ENCODE measurements at regions not wholly inside any gene's neighbourhood (a gene's known extent, or its start where the extent isn't known, plus 50 kb on each side); places are given as distances from the start of the nearest gene placed in this dataset.

DNA sequence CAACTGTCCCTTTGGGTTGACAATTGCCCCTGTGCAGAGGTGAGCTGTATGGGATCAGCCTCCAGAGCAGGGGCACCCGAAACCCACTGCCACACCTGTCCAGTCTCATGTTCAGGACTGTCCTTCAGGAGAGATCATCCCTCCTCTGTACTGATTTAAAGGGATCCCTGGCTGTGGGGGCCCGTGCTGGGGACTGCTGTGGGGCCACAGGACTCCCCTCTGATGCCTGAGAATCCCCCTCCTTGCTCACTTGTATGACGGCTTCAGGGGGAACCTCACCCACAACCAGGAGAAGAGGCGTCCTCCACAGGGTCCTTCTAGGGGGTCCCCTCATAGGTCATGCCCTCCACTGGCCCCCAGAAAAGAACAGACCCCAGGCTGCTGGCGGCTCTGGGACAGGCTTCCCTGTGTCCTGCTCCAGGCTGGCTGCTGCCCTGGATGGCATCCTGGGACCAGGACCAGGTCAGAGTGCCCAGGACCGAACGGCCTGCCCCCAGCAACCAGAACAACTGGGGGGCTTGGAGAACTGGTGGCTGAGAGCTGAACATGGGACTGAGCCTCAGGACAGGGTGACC is 77.5 kb upstream of the ACTRT2 start:
- intact Hi-C loops (cut with DNase I; ENCODE audit: low total_unique reads) = no loop called here

GRCh38 chr1:2944705-2945104 is 76.6 kb upstream of the ACTRT2 start:
- Histone ChIP-seq H3K27me3 (peaks cover 0 to 70% of the 10 kb centered on the region in 2 donors), H3K27ac (no peak overlapping the region), H3K4me3 (no peak overlapping the region), H3K9me3 (peaks cover 14 to 24% of the 10 kb centered on the region in 2 donors), H3K36me3 (no peaks in the 10 kb centered on the region), H3K4me1 (no peaks in the 10 kb centered on the region)
- no peak for DNase-seq (ENCODE audit: low spot score in 2 of 2)
- TF ChIP-seq POLR2A (IDR thresholded peaks at IDR 0.05) = no peak
- no peak for TF ChIP-seq CTCF (IDR thresholded peaks at IDR 0.05)
- no peak for TF ChIP-seq POLR2AphosphoS5 (IDR thresholded peaks at IDR 0.05)
- intact Hi-C loops (cut with DNase I; ENCODE audit: low total_unique reads) = no loop called here

More for the DNA sequence above, 77.5 kb upstream of the ACTRT2 start:
- TF ChIP-seq POLR2AphosphoS5 (IDR thresholded peaks at IDR 0.05) (no peak), POLR2A (IDR thresholded peaks at IDR 0.05) (no peak), CTCF (IDR thresholded peaks at IDR 0.05) (no peak)
- peaks cover 0 to 64% of the 10 kb centered on the region in 2 donors for H3K27me3 ChIP-seq
- H3K27ac ChIP-seq = no peak overlapping the region
- no peak overlapping the region for H3K4me3 ChIP-seq
- H3K9me3 ChIP-seq = peaks cover 15 to 25% of the 10 kb centered on the region in 2 donors
- DNase-seq (ENCODE audit: low spot score in 2 of 2) = no peak
- no peaks in the 10 kb centered on the region for H3K36me3 ChIP-seq
- no peaks in the 10 kb centered on the region for H3K4me1 ChIP-seq

DNA sequence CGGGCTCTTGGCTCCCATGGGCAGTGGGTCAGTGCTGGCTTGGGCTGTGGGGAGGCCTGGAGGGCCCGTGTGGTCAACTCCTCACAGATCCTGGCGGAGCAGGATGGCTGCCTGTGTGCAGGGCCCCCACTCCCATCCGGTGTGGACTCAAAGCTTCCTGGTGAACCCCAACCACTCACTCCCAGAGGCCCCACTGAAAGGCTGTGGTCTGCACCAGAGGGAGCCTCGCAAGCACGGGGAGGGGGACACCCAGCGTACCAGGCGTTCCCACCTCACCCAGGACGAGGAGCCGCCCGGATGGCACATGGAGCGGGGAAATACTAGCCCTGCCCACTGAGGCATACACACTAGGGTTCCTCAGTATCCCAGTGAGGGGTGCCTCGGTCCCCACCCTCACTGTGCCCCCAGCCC is 75.4 kb upstream of the ACTRT2 start:
- Histone ChIP-seq H3K36me3 (no peaks in the 10 kb centered on the region), H3K27me3 (peaks cover 0 to 80% of the 10 kb centered on the region in 2 donors), H3K9me3 (peaks cover 6 to 13% of the 10 kb centered on the region in 2 donors), H3K4me1 (no peaks in the 10 kb centered on the region), H3K4me3 (no peak overlapping the region), H3K27ac (no peak overlapping the region)
- no peak for TF ChIP-seq POLR2A (IDR thresholded peaks at IDR 0.05)
- no peak for TF ChIP-seq POLR2AphosphoS5 (IDR thresholded peaks at IDR 0.05)
- TF ChIP-seq CTCF (IDR thresholded peaks at IDR 0.05) = no peak
- DNase-seq (ENCODE audit: low spot score in 2 of 2) = no peak
- intact Hi-C loops (cut with DNase I; ENCODE audit: low total_unique reads) = no loop called here

DNA sequence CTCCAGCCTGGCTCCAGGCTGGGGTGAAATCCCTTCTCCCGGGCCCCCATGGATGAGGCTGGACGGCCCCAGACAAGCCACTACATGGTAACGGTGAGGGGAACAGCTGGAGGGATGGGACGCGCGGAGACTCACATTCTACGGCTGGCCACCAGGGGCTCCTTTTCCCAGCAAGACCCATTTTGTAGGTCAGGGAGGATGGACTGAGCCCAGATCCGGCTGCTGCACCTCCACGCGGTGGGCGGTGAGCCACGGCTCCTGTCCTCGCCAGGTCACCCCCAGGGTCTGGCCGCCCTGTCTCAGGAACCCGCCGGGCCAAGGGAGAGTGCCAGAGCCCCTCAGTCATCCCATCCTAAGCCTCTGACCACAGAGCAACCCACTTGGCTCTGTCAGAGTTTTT is 75.0 kb upstream of the ACTRT2 start:
- peaks cover 0 to 82% of the 10 kb centered on the region in 2 donors for H3K27me3 ChIP-seq
- no peak overlapping the region for H3K4me3 ChIP-seq
- TF ChIP-seq POLR2A (IDR thresholded peaks at IDR 0.05) = no peak
- no peak for TF ChIP-seq CTCF (IDR thresholded peaks at IDR 0.05)
- TF ChIP-seq POLR2AphosphoS5 (IDR thresholded peaks at IDR 0.05) = no peak
- H3K9me3 ChIP-seq = peaks cover 3 to 9% of the 10 kb centered on the region in 2 donors
- no peak overlapping the region for H3K27ac ChIP-seq
- DNase-seq (ENCODE audit: low spot score in 2 of 2) = no peak
- no peaks in the 10 kb centered on the region for H3K4me1 ChIP-seq
- intact Hi-C loops (cut with DNase I; ENCODE audit: low total_unique reads) = no loop called here
- H3K36me3 ChIP-seq = no peaks in the 10 kb centered on the region

DNA sequence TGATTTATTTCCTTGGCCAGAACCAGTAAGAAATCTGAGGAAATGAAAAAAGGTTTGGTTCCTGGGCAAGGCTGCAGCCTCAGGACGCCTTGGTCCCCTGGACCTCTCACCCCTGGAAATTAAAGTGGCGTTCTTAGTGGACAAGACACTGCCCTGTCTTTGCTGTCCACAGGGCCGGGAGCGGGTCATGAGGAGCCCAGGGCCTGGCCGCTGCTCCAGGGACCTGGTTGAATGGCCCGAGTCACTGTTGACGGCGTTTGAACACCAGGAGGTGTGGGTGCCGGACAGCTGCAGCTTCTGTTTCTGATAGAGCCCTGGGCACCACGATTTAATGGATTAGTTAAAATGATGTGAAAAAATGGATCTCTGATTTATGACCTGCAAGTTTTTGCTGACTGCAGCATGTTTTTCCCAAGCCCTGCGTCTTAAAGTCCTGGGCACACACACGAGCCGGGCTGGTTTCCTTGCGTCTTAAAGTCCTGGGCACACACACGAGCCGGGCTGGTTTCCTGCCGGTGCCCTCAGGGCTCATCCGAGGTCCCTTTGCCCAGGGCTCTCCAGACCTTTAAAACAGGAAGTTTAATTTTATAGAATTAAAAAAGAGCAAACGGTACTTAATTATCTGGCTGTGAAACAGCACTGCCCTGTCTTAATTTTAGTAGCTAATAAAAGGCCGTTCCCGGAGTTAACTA is 74.1 kb upstream of the ACTRT2 start:
- peaks cover 0 to 88% of the 10 kb centered on the region in 2 donors for H3K27me3 ChIP-seq
- no peaks in the 10 kb centered on the region for H3K36me3 ChIP-seq
- H3K27ac ChIP-seq = no peak overlapping the region
- DNase-seq (ENCODE audit: low spot score in 2 of 2) = no peak
- no peaks in the 10 kb centered on the region for H3K9me3 ChIP-seq
- H3K4me3 ChIP-seq = no peak overlapping the region
- intact Hi-C loops (cut with DNase I; ENCODE audit: low total_unique reads) = no loop called here
- TF ChIP-seq CTCF (IDR thresholded peaks at IDR 0.05) (no peak), POLR2A (IDR thresholded peaks at IDR 0.05) (no peak), POLR2AphosphoS5 (IDR thresholded peaks at IDR 0.05) (no peak)
- no peaks in the 10 kb centered on the region for H3K4me1 ChIP-seq

All from breast epithelium (tissue), 4 donors.